ENCODE measurements at regions not wholly inside any gene's neighbourhood (a gene's known extent, or its start where the extent isn't known, plus 50 kb on each side); places are given as distances from the start of the nearest gene placed in this dataset.
"Not testable (repeated sequence)": the region's sequence is repeated elsewhere in the genome, so short reads cannot be mapped to it uniquely, and the experiment has no call there.

DNA sequence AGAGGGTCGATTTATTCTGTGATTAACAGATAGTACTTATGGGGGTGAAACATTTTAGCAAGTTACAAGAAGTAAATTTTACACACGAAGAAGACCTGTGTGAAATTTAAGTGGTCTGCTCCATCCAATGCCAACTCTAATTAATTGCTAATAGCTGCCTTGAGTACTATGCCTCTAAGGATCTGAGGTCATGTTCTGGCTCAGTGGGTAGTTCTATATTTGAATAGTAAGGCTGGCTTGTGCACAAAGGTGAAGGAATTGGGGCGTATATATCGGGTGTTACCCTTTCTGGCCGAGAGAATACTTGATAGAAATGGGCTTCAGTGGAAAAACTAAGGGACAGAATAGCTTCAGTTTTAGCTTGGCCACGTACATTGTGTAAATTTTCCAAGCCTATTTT lies 345.2 kb upstream of the ANKRD30A start:
- Mint-ChIP-seq H3K4me1 (ENCODE audit: unreplicated experiment) (peaks cover 16% of the 10 kb centered on the region), H3K9me3 (ENCODE audit: unreplicated experiment) (no peaks in the 10 kb centered on the region), H3K27ac (ENCODE audit: unreplicated experiment) (no peak overlapping the region), H3K4me3 (ENCODE audit: unreplicated experiment) (no peak overlapping the region), H3K36me3 (ENCODE audit: low read depth, unreplicated experiment) (no peaks in the 10 kb centered on the region), H3K27me3 (ENCODE audit: unreplicated experiment) (no peaks in the 10 kb centered on the region)
- no peak for DNase-seq (ENCODE audit: low spot score)
- TF ChIP-seq, protein P1, sequence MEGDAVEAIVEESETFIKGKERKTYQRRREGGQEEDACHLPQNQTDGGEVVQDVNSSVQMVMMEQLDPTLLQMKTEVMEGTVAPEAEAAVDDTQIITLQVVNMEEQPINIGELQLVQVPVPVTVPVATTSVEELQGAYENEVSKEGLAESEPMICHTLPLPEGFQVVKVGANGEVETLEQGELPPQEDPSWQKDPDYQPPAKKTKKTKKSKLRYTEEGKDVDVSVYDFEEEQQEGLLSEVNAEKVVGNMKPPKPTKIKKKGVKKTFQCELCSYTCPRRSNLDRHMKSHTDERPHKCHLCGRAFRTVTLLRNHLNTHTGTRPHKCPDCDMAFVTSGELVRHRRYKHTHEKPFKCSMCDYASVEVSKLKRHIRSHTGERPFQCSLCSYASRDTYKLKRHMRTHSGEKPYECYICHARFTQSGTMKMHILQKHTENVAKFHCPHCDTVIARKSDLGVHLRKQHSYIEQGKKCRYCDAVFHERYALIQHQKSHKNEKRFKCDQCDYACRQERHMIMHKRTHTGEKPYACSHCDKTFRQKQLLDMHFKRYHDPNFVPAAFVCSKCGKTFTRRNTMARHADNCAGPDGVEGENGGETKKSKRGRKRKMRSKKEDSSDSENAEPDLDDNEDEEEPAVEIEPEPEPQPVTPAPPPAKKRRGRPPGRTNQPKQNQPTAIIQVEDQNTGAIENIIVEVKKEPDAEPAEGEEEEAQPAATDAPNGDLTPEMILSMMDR (IDR thresholded peaks at IDR 0.05; ENCODE audit: unreplicated experiment) = no peak

DNA sequence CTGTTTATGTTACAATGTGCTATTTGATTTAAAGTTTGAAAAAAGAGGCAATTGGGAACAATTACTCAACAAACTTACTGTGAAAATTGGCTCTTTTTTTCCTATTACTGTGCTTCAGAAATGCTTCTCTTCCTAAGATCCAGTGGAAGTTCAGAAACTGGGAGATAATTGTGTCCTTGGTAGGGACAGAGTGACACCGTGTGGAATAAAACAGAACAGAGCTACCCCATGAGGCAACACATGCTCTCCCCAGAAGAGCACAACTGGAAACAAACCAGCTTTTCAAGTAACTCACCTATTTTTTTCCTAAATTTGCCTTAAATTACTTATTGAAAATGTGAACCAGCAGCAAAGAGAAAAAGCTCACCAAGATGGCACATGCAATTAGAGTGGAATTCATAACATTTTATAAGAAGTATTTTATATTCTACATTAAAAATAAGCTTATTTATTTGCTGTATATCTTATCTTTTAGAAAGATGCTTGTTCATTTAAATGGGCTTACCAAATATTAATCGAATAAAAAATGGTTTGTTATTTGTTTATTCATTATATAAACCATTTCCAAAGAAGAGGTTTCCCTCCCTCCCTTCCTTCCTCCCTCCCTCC lies 346.1 kb upstream of the ANKRD30A start:
- Mint-ChIP-seq H3K36me3 (ENCODE audit: low read depth, unreplicated experiment) (no peaks in the 10 kb centered on the region), H3K4me1 (ENCODE audit: unreplicated experiment) (peaks cover 16% of the 10 kb centered on the region), H3K9me3 (ENCODE audit: unreplicated experiment) (no peaks in the 10 kb centered on the region), H3K27me3 (ENCODE audit: unreplicated experiment) (no peaks in the 10 kb centered on the region), H3K4me3 (ENCODE audit: unreplicated experiment) (no peak overlapping the region), H3K27ac (ENCODE audit: unreplicated experiment) (no peak overlapping the region)
- peak; percentile 51 for DNase-seq (ENCODE audit: low spot score)
- TF ChIP-seq, protein P1 (IDR thresholded peaks at IDR 0.05; ENCODE audit: unreplicated experiment) = peak; percentile 32

DNA sequence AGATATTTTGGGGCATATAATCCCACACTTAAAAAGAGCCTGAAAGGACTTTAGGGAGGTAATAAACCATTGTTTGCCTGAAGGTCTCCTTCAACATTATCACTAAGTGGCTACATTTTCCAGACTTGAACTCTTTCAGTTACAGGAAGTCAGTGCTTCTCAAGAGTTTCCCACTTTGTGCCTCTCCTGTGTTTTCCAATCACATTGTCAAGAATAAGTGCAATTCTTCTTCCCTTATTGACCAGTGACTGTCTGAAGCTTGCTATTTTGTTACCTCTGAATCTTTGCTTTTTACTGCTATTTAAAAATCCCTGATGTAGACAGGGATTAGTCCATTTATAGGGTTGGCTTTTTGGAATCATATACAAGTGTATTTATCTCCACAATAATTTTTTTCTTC lies 346.7 kb upstream of the ANKRD30A start:
- no peak overlapping the region for H3K27ac Mint-ChIP-seq (ENCODE audit: unreplicated experiment)
- no peaks in the 10 kb centered on the region for H3K9me3 Mint-ChIP-seq (ENCODE audit: unreplicated experiment)
- no peak overlapping the region for H3K4me3 Mint-ChIP-seq (ENCODE audit: unreplicated experiment)
- peaks cover 16% of the 10 kb centered on the region for H3K4me1 Mint-ChIP-seq (ENCODE audit: unreplicated experiment)
- DNase-seq (ENCODE audit: low spot score) = no peak
- TF ChIP-seq, protein P1 (IDR thresholded peaks at IDR 0.05; ENCODE audit: unreplicated experiment) = no peak
- no peaks in the 10 kb centered on the region for H3K27me3 Mint-ChIP-seq (ENCODE audit: unreplicated experiment)
- H3K36me3 Mint-ChIP-seq (ENCODE audit: low read depth, unreplicated experiment) = no peaks in the 10 kb centered on the region

DNA sequence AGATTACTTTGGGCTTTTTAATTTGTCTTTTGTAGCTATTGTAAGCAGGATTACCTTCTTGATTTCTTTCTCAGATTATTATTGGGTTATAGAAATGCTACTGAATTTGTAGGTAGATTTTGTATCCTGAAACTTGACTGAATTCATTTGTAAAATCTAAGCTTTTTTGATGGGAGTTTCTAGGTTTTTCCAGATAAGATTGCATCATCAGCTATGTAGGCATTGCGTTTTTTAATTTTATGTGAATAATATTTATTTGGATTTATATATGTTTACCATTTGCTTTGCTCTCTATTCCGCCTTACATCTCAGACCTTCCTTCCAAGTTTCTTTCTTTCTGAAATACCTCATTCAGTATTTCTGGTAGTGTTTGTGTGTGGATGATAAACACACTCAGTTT lies 351.7 kb upstream of the ANKRD30A start:
- Mint-ChIP-seq H3K36me3 (ENCODE audit: low read depth, unreplicated experiment) (no peaks in the 10 kb centered on the region), H3K9me3 (ENCODE audit: unreplicated experiment) (no peaks in the 10 kb centered on the region), H3K27me3 (ENCODE audit: unreplicated experiment) (no peaks in the 10 kb centered on the region), H3K4me3 (ENCODE audit: unreplicated experiment) (no peak overlapping the region), H3K4me1 (ENCODE audit: unreplicated experiment) (peaks cover 2% of the 10 kb centered on the region), H3K27ac (ENCODE audit: unreplicated experiment) (no peak overlapping the region)
- DNase-seq (ENCODE audit: low spot score) = no peak
- TF ChIP-seq, protein P1 (IDR thresholded peaks at IDR 0.05; ENCODE audit: unreplicated experiment) = no peak

DNA sequence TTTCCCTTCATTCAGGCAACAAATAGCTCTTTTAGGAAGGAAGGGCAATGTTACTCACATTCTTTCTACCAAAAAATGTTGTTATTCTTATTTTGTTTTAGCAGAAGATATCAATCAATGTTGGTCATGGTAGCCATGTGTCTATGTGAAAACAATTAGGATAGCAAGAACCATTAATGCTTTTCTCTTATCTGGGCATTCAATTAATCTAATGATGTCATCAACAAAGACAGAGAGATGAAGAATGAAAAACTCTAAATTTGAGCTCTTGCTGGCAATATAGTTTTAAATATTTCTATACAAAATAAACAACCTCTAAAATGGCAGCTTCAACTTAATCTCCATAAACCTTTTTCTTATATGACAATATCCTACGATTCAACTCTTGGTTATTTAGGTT lies 353.7 kb upstream of the ANKRD30A start:
- TF ChIP-seq, protein P1 (IDR thresholded peaks at IDR 0.05; ENCODE audit: unreplicated experiment) = no peak
- H3K27ac Mint-ChIP-seq (ENCODE audit: unreplicated experiment) = no peak overlapping the region

DNA sequence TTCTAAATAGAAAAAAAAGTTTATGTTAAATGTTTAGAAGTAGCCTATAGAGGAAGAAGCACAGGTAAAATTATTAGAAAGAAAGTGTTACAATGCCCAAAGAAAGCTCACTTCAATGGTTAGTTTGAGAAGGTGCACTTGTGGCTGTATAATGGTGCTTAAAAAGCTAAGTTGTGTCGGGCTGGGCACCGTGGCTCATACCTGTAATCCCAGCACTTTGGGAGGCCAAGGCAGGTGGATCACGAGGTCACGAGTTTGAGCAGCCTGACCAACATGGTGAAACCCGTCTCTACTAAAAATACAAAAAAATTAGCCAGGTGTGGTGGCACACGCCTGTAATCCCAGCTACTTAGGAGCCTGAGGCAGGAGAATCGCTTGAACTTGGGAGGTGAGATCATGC lies 355.7 kb upstream of the ANKRD30A start:
- not testable (repeated sequence) for H3K27ac Mint-ChIP-seq (ENCODE audit: unreplicated experiment); H3K27me3 Mint-ChIP-seq (ENCODE audit: unreplicated experiment); H3K4me1 Mint-ChIP-seq (ENCODE audit: unreplicated experiment); H3K9me3 Mint-ChIP-seq (ENCODE audit: unreplicated experiment); H3K36me3 Mint-ChIP-seq (ENCODE audit: low read depth, unreplicated experiment); DNase-seq (ENCODE audit: low spot score); H3K4me3 Mint-ChIP-seq (ENCODE audit: unreplicated experiment)

More for the DNA sequence above, 353.7 kb upstream of the ANKRD30A start:
- Mint-ChIP-seq H3K4me3 (ENCODE audit: unreplicated experiment) (no peak overlapping the region), H3K9me3 (ENCODE audit: unreplicated experiment) (no peaks in the 10 kb centered on the region), H3K27me3 (ENCODE audit: unreplicated experiment) (no peaks in the 10 kb centered on the region), H3K4me1 (ENCODE audit: unreplicated experiment) (no peaks in the 10 kb centered on the region), H3K36me3 (ENCODE audit: low read depth, unreplicated experiment) (no peaks in the 10 kb centered on the region)
- DNase-seq (ENCODE audit: low spot score) = no peak

Data from endothelial cell (in vitro differentiated cells).